Nephron progenitor cell (in vitro differentiated cells): ENCODE measurements at regions not wholly inside any gene's neighbourhood (a gene's known extent, or its start where the extent isn't known, plus 50 kb on each side); places are given as distances from the start of the nearest gene placed in this dataset.

ENCODE experiments used
- DNase-seq: peaks from one replicate; pipeline ENCODE4 v3.0.0; 2021
- H3K27ac Mint-ChIP-seq: 2 replicates; pipeline ENCODE4 v1.8.0; 2021; ENCODE audit warnings: mild to moderate bottlenecking, moderate library complexity, mixed read lengths
- H3K27me3 Mint-ChIP-seq: 2 replicates; pipeline ENCODE4 v1.8.0; 2021; ENCODE audit warnings: mild to moderate bottlenecking, low read depth, mixed read lengths; ENCODE audit not compliant: poor library complexity
- H3K36me3 Mint-ChIP-seq: 2 replicates; pipeline ENCODE4 v1.8.0; 2021; ENCODE audit warnings: low read depth, mixed read lengths
- H3K4me1 Mint-ChIP-seq: 2 replicates; pipeline ENCODE4 v1.8.0; 2021; ENCODE audit warnings: mixed read lengths
- H3K4me3 Mint-ChIP-seq: 2 replicates; pipeline ENCODE4 v1.8.0; 2021; ENCODE audit warnings: mild to moderate bottlenecking, moderate library complexity, mixed read lengths
- H3K9me3 Mint-ChIP-seq: 2 replicates; pipeline ENCODE4 v1.8.0; 2021; ENCODE audit warnings: mild to moderate bottlenecking, moderate library complexity, mixed read lengths
- CTCF ChIP-seq: fragments of 200-600 bp; sonication (generic); IDR thresholded peaks from 2 replicates; pipeline ENCODE4 v1.5.0; 2021; ENCODE audit warnings: antibody characterized with exemption

- H3K9me3 Mint-ChIP-seq = no peaks in the 10 kb centered on the region
- DNase-seq = no peak
Observed at GRCh38 chr3:94961423-94962100, 898.7 kb downstream of the NSUN3 start.

DNA sequence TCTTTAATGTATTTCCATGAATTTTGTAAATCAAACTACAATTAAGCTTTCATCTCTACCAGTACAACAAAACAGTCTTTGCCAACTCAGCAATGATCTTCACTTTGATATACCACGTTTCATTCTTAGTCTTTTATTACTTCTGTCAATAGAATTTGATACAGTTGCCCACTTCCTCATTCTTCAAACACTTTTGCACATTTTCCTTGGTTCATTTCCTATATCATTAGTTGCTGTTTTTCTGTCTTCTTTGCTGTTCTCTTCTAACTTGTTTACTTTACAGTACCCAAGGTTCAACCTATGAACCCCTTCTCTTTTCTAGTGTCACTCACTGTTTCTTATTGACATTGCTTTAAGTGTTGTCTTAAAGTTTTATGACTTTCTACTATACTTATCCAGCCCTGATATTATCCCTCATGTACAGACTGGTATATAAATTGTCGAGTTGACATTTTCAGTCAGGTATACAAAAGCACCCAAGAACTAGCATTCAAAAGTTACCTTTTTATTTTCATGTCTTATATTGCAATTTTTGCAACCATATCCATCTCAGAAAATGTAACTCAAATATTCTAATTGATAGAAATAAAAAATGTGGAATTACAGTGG is 903.1 kb downstream of the NSUN3 start:
- no peak for DNase-seq
- Mint-ChIP-seq H3K4me3 (no peak overlapping the region), H3K36me3 (no peaks in the 10 kb centered on the region), H3K9me3 (no peaks in the 10 kb centered on the region), H3K27ac (no peak overlapping the region), H3K4me1 (no peaks in the 10 kb centered on the region), H3K27me3 (no peaks in the 10 kb centered on the region)
- TF ChIP-seq CTCF = no peak

More at GRCh38 chr3:94961423-94962100, 898.7 kb downstream of the NSUN3 start:
- no peak for TF ChIP-seq CTCF
- H3K36me3 Mint-ChIP-seq = no peaks in the 10 kb centered on the region
- no peak overlapping the region for H3K4me3 Mint-ChIP-seq
- no peak overlapping the region for H3K27ac Mint-ChIP-seq
- H3K27me3 Mint-ChIP-seq = no peaks in the 10 kb centered on the region
- H3K4me1 Mint-ChIP-seq = no peaks in the 10 kb centered on the region

GRCh38 chr3:94967196-94967595 is 904.3 kb downstream of the NSUN3 start:
- no peak for DNase-seq
- Mint-ChIP-seq H3K4me3 (no peak overlapping the region), H3K27ac (peak overlapping the region; percentile 12), H3K9me3 (no peaks in the 10 kb centered on the region), H3K36me3 (no peaks in the 10 kb centered on the region), H3K4me1 (peaks cover 4% of the 10 kb centered on the region), H3K27me3 (no peaks in the 10 kb centered on the region)
- no peak for TF ChIP-seq CTCF

GRCh38 chr3:94968519-94968918 is 905.7 kb downstream of the NSUN3 start:
- Mint-ChIP-seq H3K27ac (no peak overlapping the region), H3K4me3 (no peak overlapping the region), H3K4me1 (peaks cover 5% of the 10 kb centered on the region), H3K9me3 (no peaks in the 10 kb centered on the region), H3K27me3 (no peaks in the 10 kb centered on the region), H3K36me3 (no peaks in the 10 kb centered on the region)
- no peak for TF ChIP-seq CTCF
- DNase-seq = no peak

- TF ChIP-seq CTCF = no peak
- Mint-ChIP-seq H3K27ac (no peak overlapping the region), H3K9me3 (peaks cover 11% of the 10 kb centered on the region), H3K27me3 (no peaks in the 10 kb centered on the region), H3K36me3 (no peaks in the 10 kb centered on the region), H3K4me3 (no peak overlapping the region), H3K4me1 (peaks cover 5% of the 10 kb centered on the region)
- DNase-seq = no peak
Observed at GRCh38 chr3:94972066-94972465, 909.2 kb downstream of the NSUN3 start.

DNA sequence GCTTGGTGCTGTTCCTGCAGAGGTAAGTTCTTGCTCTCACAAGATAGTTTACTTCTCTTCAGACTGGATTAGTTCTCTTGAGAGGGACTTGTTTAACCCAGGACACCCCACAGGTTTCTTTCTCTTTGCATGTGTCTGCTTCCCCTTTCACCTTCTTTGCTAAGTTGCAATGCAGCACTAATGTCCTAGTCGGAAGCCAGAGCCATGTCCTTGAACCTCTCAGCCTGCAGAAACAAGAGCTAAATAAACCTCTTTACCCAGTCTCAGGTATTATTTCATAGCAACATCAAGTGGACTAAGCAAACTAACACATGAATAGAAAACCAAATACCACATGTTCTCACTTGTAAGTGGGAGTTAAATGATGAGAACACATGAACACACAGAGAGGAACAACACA is 915.2 kb downstream of the NSUN3 start:
- Mint-ChIP-seq H3K36me3 (no peaks in the 10 kb centered on the region), H3K27ac (no peak overlapping the region), H3K4me1 (no peaks in the 10 kb centered on the region), H3K9me3 (peaks cover 11% of the 10 kb centered on the region), H3K27me3 (peaks cover 4% of the 10 kb centered on the region), H3K4me3 (no peak overlapping the region)
- TF ChIP-seq CTCF = no peak
- DNase-seq = no peak
